ENCODE measurements at regions not wholly inside any gene's neighbourhood (a gene's known extent, or its start where the extent isn't known, plus 50 kb on each side); places are given as distances from the start of the nearest gene placed in this dataset.

DNA sequence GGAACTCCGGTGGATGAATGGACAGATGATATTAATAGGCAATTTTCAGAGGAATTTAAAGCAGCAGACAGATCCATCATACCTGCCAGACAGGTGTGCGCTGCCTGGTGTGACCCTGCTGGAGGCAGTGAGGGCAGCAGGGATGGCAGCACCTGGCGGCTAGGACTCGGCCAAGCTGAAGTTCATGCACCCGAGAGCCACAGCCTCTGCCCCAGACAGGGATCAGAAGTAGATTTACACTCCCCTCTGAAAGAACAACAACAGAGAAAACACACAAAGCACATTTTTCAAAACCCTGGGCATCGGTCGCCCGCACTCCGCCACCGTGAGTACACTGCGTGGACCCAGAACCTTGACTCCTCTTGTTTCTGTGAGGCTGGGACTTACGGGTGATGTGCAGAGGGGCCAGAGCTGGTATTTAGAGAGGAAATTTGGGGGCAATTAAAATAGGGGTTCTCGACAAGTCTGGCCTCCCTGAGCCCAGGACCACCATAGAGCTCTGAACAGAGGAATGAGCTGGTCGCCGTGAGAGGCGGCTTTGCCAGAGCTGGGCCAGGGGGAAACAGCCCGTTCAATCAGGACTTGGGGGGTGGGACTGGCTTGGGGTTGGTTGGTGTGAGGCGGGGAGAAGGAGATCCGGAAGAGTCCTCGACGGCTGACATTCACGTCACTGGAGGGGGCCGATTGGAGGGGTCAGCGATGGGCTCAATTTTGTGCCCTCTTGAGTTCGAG, 101.0 kb downstream of the METRNL start:
- WGBS = 96% methylated on average over 25 of the region's 25 CpGs
- DNase-seq (ENCODE audit: low spot score in 2 of 2) = no peak

DNA sequence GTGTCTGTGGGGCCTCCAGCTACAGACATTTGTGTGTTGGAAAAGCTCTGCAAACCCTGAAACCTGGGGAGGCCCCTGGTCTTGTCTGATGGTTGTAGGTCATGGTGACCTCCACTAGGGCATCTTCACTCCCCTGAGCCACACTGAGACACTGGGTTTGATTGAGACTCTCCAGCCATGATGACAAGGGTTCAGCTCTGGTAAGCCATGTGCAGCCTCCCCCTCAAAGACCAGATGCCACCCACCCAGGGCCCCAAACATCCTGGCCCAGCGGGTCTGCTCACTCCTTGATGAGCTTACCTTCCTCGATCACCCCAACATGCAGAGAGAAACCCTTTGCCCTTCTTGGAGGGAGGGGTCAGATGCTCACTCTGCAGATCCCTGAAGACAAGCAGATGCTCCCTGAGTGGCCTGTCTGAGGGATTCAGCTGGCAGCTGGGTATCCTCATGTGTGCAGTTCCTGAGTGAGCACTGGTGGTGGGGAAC, 101.6 kb downstream of the METRNL start:
- Histone ChIP-seq H3K4me1 (peaks cover 29% of the 10 kb centered on the region), H3K27ac (no peak overlapping the region), H3K27me3 (no peaks in the 10 kb centered on the region), H3K4me3 (no peak overlapping the region), H3K36me3 (no peaks in the 10 kb centered on the region), H3K9me3 (no peaks in the 10 kb centered on the region)
- TF ChIP-seq, protein P1, sequence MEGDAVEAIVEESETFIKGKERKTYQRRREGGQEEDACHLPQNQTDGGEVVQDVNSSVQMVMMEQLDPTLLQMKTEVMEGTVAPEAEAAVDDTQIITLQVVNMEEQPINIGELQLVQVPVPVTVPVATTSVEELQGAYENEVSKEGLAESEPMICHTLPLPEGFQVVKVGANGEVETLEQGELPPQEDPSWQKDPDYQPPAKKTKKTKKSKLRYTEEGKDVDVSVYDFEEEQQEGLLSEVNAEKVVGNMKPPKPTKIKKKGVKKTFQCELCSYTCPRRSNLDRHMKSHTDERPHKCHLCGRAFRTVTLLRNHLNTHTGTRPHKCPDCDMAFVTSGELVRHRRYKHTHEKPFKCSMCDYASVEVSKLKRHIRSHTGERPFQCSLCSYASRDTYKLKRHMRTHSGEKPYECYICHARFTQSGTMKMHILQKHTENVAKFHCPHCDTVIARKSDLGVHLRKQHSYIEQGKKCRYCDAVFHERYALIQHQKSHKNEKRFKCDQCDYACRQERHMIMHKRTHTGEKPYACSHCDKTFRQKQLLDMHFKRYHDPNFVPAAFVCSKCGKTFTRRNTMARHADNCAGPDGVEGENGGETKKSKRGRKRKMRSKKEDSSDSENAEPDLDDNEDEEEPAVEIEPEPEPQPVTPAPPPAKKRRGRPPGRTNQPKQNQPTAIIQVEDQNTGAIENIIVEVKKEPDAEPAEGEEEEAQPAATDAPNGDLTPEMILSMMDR (IDR thresholded peaks at IDR 0.05) = no peak
- no peak for TF ChIP-seq POLR2A (IDR thresholded peaks at IDR 0.05)
- no peak for TF ChIP-seq POLR2AphosphoS5 (IDR thresholded peaks at IDR 0.05)
- no peak for TF ChIP-seq EP300 (IDR thresholded peaks at IDR 0.05)
- WGBS = 100% methylated on average over 2 of the region's 2 CpGs
- DNase-seq (ENCODE audit: low spot score in 2 of 2) = peak in 1 of 2 donors; percentile 53

More for the DNA sequence above, 101.0 kb downstream of the METRNL start:
- Histone ChIP-seq H3K4me3 (no peak overlapping the region), H3K36me3 (no peaks in the 10 kb centered on the region), H3K27ac (no peak overlapping the region), H3K27me3 (no peaks in the 10 kb centered on the region), H3K9me3 (no peaks in the 10 kb centered on the region), H3K4me1 (peaks cover 29% of the 10 kb centered on the region)
- no peak for TF ChIP-seq EP300 (IDR thresholded peaks at IDR 0.05)
- TF ChIP-seq, protein P1 (IDR thresholded peaks at IDR 0.05) = no peak
- TF ChIP-seq POLR2AphosphoS5 (IDR thresholded peaks at IDR 0.05) = no peak
- no peak for TF ChIP-seq POLR2A (IDR thresholded peaks at IDR 0.05)

DNA sequence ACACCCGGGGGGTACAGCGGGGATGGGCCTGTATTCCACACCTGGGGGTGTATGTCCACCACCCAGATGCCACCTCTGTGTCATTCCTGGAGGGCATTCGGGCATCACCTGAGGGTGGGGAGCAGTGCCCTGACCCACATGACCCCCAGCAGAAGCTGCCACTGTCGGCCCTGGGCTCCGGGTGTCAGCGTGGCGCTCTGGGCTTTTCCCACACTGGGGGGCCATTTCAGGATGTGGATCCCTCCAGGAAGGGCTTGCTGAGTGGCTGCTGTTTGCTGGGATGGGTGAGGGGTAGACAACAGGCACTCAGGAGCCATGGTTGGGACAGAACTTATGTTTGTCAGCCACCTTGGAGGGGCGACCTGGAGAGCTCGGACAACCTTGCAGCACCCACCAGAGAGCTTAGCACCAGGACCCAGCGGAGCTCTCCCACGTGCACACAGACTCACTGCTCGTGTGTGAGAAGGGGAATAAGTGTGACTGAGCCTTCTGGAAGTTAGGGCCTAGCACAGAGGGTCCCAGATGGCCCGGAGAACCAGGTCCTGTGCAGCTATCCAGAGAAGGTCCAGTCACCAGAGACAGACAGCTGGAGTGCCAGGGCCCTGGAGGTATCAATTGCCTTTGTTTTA, 102.7 kb downstream of the METRNL start:
- Histone ChIP-seq H3K4me3 (no peak overlapping the region), H3K27ac (peak overlapping the region; percentile 76), H3K27me3 (no peaks in the 10 kb centered on the region), H3K9me3 (no peaks in the 10 kb centered on the region), H3K36me3 (no peaks in the 10 kb centered on the region), H3K4me1 (peaks cover 29% of the 10 kb centered on the region)
- TF ChIP-seq POLR2A (IDR thresholded peaks at IDR 0.05) (no peak), POLR2AphosphoS5 (IDR thresholded peaks at IDR 0.05) (no peak), EP300 (IDR thresholded peaks at IDR 0.05) (no peak)
- TF ChIP-seq, protein P1 (IDR thresholded peaks at IDR 0.05) = no peak
- WGBS = no CpG with 5 or more reads among the region's 13 CpGs
- DNase-seq (ENCODE audit: low spot score in 2 of 2) = peak in 1 of 2 donors; percentile 49

DNA sequence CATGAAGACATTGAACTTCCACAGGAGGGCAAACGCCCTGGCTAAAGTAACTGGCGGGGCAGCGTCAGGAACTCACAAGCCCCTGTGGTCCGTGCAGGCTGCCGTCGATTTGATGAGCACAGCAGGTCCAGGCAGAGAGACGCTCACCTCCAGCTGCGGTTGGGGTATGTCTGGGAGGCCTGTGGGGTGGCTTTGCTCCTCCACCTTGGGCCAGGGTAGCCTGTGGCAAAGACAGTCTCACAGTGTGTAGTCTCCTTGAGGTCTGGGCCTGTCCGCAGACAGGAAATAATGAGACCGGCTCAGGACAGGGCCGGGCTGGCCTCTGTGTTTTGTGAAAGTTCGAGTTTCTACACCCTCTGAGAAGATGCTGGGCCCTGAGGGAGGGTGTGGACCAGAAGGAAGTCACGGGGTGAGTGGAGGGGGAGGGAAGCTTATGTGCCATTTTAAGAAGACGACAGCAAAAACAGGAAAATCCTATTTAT, 103.3 kb downstream of the METRNL start:
- Histone ChIP-seq H3K4me3 (no peak overlapping the region), H3K27me3 (no peaks in the 10 kb centered on the region), H3K36me3 (no peaks in the 10 kb centered on the region), H3K9me3 (no peaks in the 10 kb centered on the region), H3K4me1 (peaks cover 29% of the 10 kb centered on the region), H3K27ac (peak overlapping the region; percentile 76)
- DNase-seq (ENCODE audit: low spot score in 2 of 2) = peak in 1 of 2 donors; percentile 77
- WGBS = 74% methylated on average over 14 of the region's 14 CpGs
- TF ChIP-seq POLR2A (IDR thresholded peaks at IDR 0.05) = no peak
- TF ChIP-seq POLR2AphosphoS5 (IDR thresholded peaks at IDR 0.05) = no peak
- TF ChIP-seq EP300 (IDR thresholded peaks at IDR 0.05) = no peak
- TF ChIP-seq, protein P1 (IDR thresholded peaks at IDR 0.05) = no peak
